GM13977 (cell line): ENCODE measurements at regions not wholly inside any gene's neighbourhood (a gene's known extent, or its start where the extent isn't known, plus 50 kb on each side); places are given as distances from the start of the nearest gene placed in this dataset.

ENCODE experiments used
- DNase-seq: peaks from one replicate; pipeline ENCODE4 v3.0.0; 2012; ENCODE audit warnings: low spot score
- in situ Hi-C: fragments of 300-500 bp; cut with MboI; formaldehyde crosslinking; loops from one replicate; pipeline ENCODE4 v1.12.0; 2022; ENCODE audit warnings: low sequenced_read_pairs, low pct_unique_long_range_greater_than_20kb, mixed read lengths, inconsistent platforms; ENCODE audit not compliant: unreplicated experiment
- TF ChIP-seq, protein P1 (sequence below): IDR thresholded peaks from 2 replicates; pipeline ENCODE4 v1.5.1; 2012; ENCODE audit warnings: mild to moderate bottlenecking, control low read depth; ENCODE audit not compliant: insufficient read depth; ENCODE audit errors: extremely low read depth, missing control alignments

DNA sequence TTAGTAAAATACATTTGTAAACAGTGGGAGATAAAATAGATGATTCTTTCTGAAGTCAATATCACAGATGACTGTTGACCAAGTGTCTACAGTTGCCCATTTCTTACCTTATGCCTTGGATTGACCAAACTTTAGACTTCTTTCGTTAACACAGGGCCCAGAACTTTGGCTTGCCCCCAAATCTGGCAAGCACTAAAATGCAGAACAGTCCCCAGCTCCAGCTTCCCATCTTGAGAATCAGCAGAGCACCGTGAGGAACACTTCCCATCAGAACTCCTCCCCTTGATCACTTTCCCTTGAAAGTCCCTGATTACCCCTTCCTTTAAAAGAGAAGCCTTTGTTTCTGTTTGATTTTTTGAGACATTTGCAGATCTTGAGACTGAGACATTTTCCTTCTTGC, 1039.9 kb downstream of the TLE1 start:
- TF ChIP-seq, protein P1, sequence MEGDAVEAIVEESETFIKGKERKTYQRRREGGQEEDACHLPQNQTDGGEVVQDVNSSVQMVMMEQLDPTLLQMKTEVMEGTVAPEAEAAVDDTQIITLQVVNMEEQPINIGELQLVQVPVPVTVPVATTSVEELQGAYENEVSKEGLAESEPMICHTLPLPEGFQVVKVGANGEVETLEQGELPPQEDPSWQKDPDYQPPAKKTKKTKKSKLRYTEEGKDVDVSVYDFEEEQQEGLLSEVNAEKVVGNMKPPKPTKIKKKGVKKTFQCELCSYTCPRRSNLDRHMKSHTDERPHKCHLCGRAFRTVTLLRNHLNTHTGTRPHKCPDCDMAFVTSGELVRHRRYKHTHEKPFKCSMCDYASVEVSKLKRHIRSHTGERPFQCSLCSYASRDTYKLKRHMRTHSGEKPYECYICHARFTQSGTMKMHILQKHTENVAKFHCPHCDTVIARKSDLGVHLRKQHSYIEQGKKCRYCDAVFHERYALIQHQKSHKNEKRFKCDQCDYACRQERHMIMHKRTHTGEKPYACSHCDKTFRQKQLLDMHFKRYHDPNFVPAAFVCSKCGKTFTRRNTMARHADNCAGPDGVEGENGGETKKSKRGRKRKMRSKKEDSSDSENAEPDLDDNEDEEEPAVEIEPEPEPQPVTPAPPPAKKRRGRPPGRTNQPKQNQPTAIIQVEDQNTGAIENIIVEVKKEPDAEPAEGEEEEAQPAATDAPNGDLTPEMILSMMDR, result no peak
- in situ Hi-C loops, result no loop called here
- DNase-seq, result no peak

DNA sequence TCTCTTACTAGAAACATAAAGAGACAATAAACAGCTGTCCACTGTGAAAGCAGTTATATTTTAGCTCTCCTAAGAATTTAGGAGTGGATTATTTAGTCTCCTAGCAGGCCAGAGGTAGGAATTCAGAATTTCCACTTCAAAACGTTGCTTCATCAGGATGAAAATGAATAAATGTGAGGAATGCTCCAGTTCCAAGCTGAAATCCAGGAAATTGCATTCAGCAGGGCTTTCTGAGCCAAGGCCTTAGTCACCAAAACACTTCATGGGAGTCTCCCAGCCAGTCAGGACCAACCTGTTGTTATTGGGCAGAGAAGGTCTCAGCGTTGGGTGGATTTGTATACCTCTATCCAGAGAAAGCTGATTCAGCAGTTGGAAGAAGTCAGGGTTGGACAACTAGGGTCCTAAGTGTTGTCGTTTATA, 1040.3 kb downstream of the TLE1 start:
- TF ChIP-seq, protein P1, result no peak
- no peak for DNase-seq
- in situ Hi-C loops, result no loop called here

DNA sequence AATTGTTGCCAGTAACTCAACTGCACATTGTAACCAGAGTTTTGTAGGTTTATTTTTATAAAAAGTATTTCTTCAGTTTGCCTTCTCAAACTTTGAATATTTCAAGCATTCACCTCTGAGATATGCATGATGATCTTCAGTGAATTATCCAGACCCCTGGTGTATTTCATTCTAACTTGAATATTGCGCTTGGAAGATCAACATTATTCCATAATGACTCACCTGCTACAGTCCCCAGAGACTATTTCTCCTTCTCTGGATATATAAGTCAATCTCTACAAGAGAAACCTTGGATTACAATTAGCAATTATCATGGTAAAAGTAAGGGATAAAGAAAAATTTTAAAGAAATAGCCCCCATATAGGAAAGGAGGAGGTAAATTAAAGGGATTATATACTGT, 1041.0 kb downstream of the TLE1 start:
- no peak for DNase-seq
- in situ Hi-C loops, result no loop called here
- TF ChIP-seq, protein P1, result no peak

DNA sequence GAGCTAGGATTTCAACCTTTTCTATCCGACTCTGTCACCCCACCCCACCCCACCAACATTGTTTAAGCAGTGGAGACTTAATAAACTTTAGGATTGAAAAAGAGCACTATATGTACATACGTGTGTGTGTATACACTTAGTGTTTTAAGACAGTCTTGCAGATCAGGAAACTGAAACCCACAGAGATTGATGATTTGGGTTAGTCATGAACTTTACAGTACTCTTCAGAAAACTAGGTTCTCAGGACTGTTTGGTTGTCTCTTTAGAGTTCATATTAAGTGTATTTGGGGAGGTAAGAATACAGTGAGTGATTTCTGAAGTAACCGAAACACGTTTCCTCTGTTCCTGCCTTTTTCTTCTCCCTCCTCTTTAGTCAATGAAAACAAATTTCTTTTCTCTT, 1043.1 kb downstream of the TLE1 start:
- TF ChIP-seq, protein P1, result no peak
- in situ Hi-C loops, result no loop called here
- DNase-seq, result no peak

DNA sequence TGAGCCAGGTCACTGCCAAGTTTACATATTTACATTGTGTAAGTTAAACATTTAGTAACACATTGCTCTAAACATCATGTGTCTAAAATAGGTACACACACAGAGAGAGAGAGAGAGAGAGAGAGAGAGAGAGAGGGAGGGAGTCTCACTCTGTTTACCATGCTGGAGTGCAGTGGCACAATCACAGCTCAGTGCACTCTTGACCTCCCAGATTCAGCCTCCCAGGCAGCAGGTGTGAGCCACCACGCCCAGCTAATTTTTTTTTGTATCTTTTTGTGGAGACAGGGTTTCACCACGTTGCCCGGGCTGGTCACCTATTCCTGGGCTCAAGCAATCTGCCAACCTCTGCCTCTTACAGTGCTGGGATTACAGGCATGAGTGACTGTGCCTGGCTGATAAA, 1045.3 kb downstream of the TLE1 start:
- no peak for DNase-seq
- TF ChIP-seq, protein P1, result no peak
- in situ Hi-C loops, result no loop called here

DNA sequence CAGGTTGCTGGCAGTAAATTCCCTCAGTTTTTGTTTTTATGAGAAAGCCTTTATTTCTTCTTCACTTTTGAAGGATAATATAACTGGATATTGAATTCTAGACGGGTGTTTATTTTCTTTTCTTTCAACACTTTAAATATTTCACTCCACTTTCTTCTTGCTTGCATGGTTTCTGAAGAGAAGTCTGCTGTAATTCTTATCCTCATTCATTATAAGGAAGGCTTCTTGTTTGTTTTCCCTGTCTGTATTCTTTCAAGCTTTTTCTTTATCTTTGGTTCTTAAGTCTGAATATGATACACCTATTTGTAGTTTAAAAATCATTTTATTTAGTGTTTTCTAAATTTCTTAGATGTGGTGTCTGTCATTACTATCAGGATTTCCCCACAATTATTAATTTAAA, 1054.3 kb downstream of the TLE1 start:
- DNase-seq, result no peak
- in situ Hi-C loops, result no loop called here
- TF ChIP-seq, protein P1, result no peak

DNA sequence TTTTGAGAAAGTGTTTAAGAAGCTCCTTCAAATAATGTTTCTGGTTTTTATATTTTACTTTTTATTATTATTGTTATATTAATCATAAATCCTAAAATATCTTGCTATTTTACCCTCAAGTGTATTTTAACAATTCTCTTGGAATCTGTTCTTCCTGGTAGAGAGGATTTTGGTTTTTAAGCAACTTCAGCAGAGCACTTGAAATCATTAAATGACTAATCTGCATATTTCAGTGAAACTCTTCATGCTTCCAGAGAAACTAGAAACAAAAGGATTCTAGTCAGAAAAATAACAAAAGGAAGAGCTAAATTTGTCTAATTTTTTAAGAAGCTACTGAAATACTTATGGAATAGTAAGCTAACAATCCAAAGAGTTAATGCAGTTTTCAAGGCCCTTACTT, 1057.3 kb downstream of the TLE1 start:
- TF ChIP-seq, protein P1, result no peak
- in situ Hi-C loops, result no loop called here

More for the DNA sequence above, 1057.3 kb downstream of the TLE1 start:
- DNase-seq, result no peak
